NOMO-1 (cell line): ENCODE measurements at regions not wholly inside any gene's neighbourhood (a gene's known extent, or its start where the extent isn't known, plus 50 kb on each side); places are given as distances from the start of the nearest gene placed in this dataset.
A peak's percentile ranks its signal among the peaks of the same experiment; 100 is the strongest.
"Not testable (repeated sequence)": the region's sequence is repeated elsewhere in the genome, so short reads cannot be mapped to it uniquely, and the experiment has no call there.

Source experiments
- DNase-seq, 2 experiments: peaks; one replicate each; lab custom pipeline; 2025; ENCODE audit not compliant: unreplicated experiment in 2 of 2; lab: John Stamatoyannopoulos, UW

DNA sequence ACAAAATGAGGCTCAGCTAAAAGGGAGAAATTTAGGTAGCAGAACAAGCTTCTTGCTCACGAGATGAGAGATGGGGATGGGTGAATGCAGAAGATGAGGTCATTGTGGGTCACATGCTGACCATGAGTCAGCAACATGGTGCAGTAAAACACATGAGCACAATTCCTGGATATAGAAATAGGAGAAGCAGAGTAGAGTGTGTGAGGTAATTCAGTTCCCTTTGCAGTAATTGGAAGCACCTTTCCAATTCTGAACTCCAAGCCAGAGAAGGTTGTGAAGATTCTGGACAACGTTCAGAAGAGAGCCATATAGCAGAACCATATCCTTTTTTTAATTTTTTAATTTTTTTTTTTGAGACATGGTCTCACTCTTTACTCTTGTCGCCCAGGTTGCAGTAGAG is 62.0 kb upstream of the LMNTD1 start:
- DNase-seq, result peak; percentile 23 to 59

DNA sequence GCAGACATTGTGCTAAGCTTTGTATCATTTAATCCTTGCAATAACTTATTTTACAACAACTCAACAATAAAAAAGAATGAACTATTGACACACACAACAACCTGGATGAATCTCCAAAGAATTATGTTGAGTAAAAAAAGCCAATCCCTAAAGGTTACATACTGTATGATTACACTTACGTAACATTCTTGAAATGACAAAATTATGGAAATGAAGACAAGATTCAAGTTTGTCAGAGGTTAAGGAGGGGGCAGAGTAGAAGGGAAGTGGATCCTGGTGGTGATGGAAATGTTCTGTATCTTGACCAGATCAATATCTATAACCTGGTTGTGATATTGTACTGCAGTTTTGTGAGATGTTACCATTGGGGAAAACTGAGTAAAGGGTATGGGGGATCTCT is 63.2 kb upstream of the LMNTD1 start:
- DNase-seq, result no peak

- DNase-seq, result no peak
These were observed 64.9 kb upstream of the LMNTD1 start for GRCh38 chr12:25617991-25618390.

- no peak for DNase-seq
These were observed 70.7 kb upstream of the LMNTD1 start for GRCh38 chr12:25623816-25624215.

DNA sequence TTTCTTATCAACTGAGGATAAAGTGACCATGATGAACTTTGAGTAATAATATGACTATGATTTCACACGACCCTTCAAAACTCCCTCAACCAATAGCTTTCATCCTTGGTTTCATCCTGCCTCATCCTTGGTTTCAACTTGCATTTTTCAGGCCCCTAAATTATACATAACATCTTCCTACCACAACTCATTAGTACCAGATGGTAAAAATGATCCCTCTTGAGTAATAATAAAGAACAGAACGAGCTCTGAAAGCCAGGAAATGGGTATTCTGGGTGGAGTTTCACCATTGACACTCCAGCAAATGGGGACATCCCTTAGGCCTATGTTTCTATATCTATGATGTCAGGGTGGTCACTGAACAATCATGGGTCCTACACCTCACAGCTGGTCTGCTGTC is 72.1 kb upstream of the LMNTD1 start:
- DNase-seq, result no peak

DNA sequence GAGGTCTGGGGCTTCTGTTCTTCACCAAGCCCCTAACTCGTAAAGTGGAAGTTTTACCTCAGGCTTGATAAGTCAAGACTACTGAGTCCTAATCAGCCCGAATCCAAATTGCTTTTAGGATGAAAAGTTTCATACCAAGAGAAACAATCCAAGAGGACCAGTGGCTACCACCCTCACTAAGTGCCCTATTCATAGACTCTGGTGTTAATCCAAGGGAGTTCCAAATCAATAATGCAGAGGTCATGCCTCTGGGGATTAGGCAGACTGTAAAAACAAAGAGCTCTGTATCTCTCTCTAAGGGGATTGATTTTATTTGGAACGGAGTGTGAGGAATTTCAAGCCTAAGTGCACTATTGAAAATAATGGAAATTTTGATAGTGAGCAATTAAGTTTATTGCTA is 76.3 kb upstream of the LMNTD1 start:
- DNase-seq, result no peak

DNA sequence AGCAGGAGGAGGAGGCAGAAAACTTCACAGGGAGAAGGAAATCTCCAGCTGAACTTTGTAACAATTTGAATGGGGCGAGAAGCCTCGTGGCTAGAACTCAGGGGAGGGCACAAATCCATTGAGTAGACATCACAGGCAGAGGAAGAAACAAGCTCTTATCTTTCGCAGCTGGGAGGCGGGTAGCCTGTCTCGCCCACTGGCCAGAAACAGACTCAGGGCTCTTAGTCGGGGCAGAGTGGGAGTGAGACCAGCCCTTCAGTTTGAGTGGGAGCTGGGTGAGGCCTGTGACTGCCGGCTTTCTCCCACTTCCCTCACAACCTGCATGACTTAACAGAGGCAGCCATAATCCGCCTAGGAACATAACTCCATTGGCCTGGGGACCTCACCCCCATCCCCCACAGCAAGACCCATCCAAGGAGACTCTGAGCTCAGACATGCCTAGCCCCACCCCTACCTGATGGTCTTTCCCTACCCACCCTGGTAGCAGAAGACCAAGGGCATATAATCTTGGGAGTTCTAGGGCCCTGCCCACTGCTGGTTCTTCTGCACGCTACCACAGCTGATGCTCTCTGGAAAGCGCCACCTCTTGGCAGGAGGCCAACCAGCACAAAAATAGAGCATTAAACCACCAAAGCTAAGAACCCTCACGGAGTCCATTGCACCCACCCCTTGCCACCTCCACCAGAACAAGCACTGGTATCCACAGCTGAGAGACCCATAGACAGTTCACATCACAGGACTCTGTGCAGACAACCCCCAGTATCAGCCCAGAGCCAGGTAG is 77.8 kb upstream of the LMNTD1 start:
- DNase-seq, result not testable (repeated sequence)

DNA sequence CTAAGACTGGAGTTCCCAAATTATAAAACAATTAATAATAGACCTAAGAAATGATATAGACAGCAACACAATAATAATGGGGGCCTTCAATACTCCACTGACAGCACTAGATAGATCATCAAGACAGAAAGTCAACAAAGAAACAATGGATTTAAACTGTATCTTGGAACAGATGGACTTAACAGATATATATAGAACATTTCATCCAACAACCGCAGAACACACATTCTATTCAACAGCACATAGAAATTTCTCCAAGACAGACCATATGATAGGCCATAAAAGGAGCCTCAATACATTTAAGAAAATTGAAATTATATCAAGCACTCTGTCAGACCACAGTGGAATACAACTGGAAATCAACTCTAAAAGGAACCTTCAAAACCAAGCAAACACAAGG is 80.1 kb upstream of the LMNTD1 start:
- not testable (repeated sequence) for DNase-seq

DNA sequence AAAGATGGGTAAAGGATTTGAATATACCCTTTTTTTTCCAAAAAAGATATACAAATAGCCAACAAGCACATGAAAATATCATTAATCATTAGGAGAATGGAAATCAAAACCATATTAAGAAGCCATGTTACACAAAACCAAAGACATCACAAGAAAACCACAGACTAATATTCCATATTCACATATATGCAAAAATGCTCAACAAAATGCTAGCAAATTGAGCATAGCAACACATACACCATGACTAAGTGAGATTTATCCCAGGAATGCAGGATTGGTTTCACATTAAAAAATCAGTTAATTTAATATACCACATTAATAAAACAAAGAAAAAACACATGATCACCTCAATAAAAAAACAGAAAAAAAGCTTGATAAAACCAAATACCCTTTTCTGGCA is 84.7 kb upstream of the LMNTD1 start:
- no peak for DNase-seq

DNA sequence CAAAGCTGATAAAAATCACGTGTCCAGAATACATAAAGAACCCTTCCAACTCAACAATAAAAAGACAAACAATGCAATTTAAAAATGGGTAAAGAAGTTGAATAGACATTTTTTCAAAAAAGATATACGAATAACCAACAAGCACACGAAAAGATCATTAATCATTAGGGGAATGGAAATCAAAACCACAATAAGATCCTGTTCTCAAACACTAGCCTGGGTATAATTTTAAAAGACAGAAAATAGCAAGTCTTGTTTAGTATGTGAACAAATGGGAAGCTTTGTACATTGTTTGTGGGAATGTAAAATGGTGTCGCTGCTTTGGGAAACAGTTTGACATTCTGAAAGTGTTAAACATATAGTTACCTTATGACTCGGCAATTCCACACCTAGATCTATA is 86.3 kb upstream of the LMNTD1 start:
- DNase-seq, result no peak

GRCh38 chr12:25644979-25645378 is 91.9 kb upstream of the LMNTD1 start:
- no peak for DNase-seq

DNA sequence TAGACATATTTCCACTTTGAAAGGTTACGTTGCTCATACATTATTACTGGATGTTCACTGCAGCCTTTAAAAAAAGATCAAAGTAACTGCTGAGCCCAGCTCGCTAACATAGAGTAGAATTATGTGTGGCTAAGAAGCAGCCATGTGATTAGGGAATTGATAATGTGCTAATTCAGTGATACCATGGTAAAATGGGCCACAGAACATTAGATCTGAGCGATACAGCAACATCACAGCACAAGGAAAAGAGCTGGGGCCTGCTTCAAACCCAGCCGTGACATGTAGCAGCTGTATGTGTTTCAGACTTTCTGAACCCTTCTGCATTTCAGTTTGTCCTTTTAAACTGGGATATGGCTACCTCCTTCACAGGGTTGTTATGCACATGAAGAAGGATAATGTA is 92.3 kb upstream of the LMNTD1 start:
- no peak for DNase-seq

DNA sequence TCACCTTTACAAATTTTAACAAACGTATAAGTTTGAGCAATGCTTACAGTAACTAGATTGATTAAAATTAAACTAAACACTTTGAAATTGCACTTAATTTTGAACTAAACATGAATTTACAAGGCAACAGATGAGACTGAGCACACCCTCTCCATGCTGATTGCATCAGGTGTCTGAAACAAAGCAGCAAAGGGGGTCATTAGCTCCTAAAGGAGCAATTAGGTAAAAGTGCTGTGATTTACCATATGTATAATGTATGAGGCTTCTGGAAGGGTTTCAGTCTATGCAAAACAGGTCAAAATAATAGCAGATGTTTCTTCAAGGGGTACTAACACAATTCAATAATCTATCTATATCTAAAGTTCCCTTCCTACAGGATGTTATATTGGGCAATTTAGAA is 98.8 kb upstream of the LMNTD1 start:
- DNase-seq, result no peak

GRCh38 chr12:25652371-25652770 is 99.3 kb upstream of the LMNTD1 start:
- no peak for DNase-seq

DNA sequence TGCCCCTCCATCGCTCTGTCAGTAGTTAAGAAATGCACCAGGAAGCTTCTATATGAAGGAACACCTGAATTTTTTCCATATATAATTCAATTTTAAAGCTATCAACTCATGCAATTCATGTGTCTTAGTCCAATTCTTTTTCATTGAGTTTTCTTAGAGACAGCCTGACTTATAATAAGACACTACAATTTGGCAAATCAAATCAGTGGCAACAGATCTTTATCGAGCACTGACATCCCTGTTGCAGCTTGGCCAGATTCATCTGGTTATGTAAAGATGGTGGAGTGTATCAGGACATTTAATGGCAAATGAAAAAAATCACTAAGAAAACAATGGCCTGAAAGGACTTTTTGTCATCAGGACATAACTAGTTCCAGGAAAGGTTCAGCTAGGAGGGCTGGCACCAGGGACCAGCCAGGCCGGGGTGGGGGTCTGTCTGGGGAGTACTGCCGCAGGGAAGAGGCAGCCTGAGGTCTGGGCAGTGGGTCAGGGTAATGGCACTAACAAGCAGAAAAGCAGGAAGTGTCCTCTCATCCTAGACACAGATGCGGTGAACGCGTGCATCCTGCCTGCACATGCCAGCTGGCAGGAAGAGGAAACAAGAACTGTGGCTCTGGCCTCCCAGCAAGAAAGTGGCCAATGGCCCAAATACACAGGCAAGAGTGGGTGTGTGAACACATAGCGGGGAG is 100.5 kb upstream of the LMNTD1 start:
- peak in 1 of 2 experiments; percentile 2 for DNase-seq

GRCh38 chr12:25655702-25656101 is 102.6 kb upstream of the LMNTD1 start:
- DNase-seq, result no peak

GRCh38 chr12:25659621-25660020 is 106.5 kb upstream of the LMNTD1 start:
- no peak for DNase-seq

- DNase-seq, result no peak
These were observed 117.3 kb upstream of the LMNTD1 start for GRCh38 chr12:25670076-25671055.

DNA sequence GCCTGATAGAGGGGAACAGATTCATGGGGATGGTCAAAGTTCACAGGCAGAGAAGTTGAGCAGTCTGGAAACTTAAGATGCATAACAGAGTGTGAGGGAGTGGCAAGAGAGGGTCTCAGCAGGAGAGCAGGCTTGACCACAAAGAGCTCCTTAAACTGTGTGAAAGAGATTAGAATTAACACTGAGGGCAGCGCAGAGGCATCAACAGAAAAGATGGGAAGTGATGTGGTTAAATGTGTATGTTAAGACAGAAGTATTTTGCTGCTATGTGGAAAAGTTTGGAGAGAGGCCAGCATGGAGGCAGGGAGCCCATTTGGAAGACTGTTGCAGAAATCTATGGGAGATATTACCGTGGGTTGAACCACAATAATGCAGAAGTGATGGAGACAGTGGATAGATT is 122.7 kb upstream of the LMNTD1 start:
- no peak for DNase-seq

DNA sequence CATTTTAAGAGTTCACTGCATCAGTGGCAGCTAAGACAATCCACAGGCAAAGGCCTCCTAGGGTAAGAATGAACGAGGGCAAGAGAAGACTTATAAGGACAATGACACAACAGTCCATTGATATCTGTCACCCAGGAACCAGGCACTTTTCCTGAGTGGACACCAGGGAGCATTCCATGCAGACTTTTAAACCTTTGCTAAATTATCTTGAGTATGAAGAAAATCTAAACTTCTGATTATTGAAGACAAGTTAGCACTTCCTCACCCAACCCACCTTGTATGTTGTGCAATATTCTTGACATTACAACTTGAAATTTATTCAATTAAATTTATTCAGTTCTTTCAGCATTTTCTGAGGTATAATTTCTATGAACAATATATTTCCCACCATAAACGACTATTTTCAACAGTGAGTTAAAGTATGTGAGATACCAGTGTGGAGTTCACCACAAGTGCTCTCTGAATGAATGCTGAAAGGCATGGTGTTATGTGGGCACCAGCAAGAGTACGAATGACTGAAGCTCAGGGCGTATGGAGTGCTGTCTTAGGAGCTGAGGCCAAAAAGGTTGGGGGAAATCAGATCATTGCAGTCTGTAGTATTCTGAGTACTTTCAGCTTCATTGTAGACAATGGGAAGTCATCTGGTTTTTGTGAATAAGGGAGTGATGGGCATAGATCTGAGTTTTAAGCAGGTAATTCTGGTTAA is 124.3 kb upstream of the LMNTD1 start:
- DNase-seq, result no peak

GRCh38 chr12:25681580-25681979 is 128.5 kb upstream of the LMNTD1 start:
- DNase-seq, result no peak
